Inferior parietal cortex (tissue), 1 donor: ENCODE measurements at regions not wholly inside any gene's neighbourhood (a gene's known extent, or its start where the extent isn't known, plus 50 kb on each side); places are given as distances from the start of the nearest gene placed in this dataset.
"Not testable (repeated sequence)": the region's sequence is repeated elsewhere in the genome, so short reads cannot be mapped to it uniquely, and the experiment has no call there.

ENCODE experiments used
- DNase-seq: peaks from one replicate; pipeline ENCODE4 v3.0.0-alpha.2; 2016; ENCODE audit errors: extremely low spot score

GRCh38 chr4:155032521-155033229 lies 175.8 kb upstream of the NPY2R start:
- DNase-seq: no peak

- no peak for DNase-seq
These were observed 174.8 kb upstream of the NPY2R start for GRCh38 chr4:155033604-155034003.

GRCh38 chr4:155037031-155037430 lies 171.4 kb upstream of the NPY2R start:
- DNase-seq: no peak

- no peak for DNase-seq
These were observed 170.0 kb upstream of the NPY2R start for GRCh38 chr4:155038459-155038858.

- no peak for DNase-seq
These were observed 169.3 kb upstream of the NPY2R start for GRCh38 chr4:155039162-155039561.

GRCh38 chr4:155040031-155040430 lies 168.4 kb upstream of the NPY2R start:
- no peak for DNase-seq

GRCh38 chr4:155042014-155042413 lies 166.4 kb upstream of the NPY2R start:
- DNase-seq: no peak

- DNase-seq: not testable (repeated sequence)
These were observed 164.2 kb upstream of the NPY2R start for GRCh38 chr4:155044251-155044650.

- DNase-seq: no peak
These were observed 160.7 kb upstream of the NPY2R start for GRCh38 chr4:155047755-155048154.

- not testable (repeated sequence) for DNase-seq
These were observed 154.4 kb upstream of the NPY2R start for GRCh38 chr4:155054042-155054441.

- no peak for DNase-seq
These were observed 148.0 kb upstream of the NPY2R start for GRCh38 chr4:155060419-155060818.

- no peak for DNase-seq
These were observed 147.6 kb upstream of the NPY2R start for GRCh38 chr4:155060873-155061272.

GRCh38 chr4:155062948-155063347 lies 145.5 kb upstream of the NPY2R start:
- DNase-seq: no peak

GRCh38 chr4:155064934-155065333 lies 143.5 kb upstream of the NPY2R start:
- DNase-seq: not testable (repeated sequence)

GRCh38 chr4:155066871-155067270 lies 141.6 kb upstream of the NPY2R start:
- DNase-seq: no peak

GRCh38 chr4:155071962-155072361 lies 136.5 kb upstream of the NPY2R start:
- DNase-seq: no peak

- DNase-seq: no peak
These were observed 136.0 kb upstream of the NPY2R start for GRCh38 chr4:155072417-155072816.

- DNase-seq: no peak
These were observed 134.6 kb upstream of the NPY2R start for GRCh38 chr4:155073852-155074251.

GRCh38 chr4:155076256-155076785 lies 132.1 kb upstream of the NPY2R start:
- no peak for DNase-seq

GRCh38 chr4:155077452-155078229 lies 130.8 kb upstream of the NPY2R start:
- no peak for DNase-seq

GRCh38 chr4:155079871-155080270 lies 128.6 kb upstream of the NPY2R start:
- no peak for DNase-seq

GRCh38 chr4:155081222-155081621 lies 127.2 kb upstream of the NPY2R start:
- DNase-seq: no peak
